NCI-H128 (cell line): ENCODE measurements at regions not wholly inside any gene's neighbourhood (a gene's known extent, or its start where the extent isn't known, plus 50 kb on each side); places are given as distances from the start of the nearest gene placed in this dataset.

Experiments used
- DNase-seq: peaks from one replicate; lab custom pipeline; 2025; ENCODE audit not compliant: unreplicated experiment; lab: John Stamatoyannopoulos, UW

GRCh38 chr3:66744521-66744920 is 243.7 kb upstream of the LRIG1 start:
- no peak for DNase-seq

DNA sequence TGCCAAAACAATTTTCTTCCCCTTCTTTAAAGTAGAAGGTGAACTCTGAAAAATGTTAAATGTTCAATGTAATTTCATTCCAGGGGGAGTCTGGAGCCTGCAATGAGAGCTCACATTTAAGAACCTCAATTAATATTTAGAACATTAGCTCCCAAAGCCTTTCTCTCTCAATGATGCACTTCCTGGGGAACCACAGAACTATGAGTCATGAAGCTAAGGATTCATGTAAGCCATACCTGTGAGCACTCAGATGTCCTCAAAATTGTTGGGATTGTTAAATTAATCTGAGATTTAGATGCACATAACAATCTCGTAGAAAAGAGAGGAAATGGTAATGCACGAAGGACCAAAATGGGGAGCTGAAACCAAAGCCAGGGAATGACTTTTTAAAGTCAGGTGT is 244.2 kb upstream of the LRIG1 start:
- no peak for DNase-seq

GRCh38 chr3:66747261-66747660 is 246.4 kb upstream of the LRIG1 start:
- no peak for DNase-seq

GRCh38 chr3:66747696-66748095 is 246.9 kb upstream of the LRIG1 start:
- DNase-seq: no peak

DNA sequence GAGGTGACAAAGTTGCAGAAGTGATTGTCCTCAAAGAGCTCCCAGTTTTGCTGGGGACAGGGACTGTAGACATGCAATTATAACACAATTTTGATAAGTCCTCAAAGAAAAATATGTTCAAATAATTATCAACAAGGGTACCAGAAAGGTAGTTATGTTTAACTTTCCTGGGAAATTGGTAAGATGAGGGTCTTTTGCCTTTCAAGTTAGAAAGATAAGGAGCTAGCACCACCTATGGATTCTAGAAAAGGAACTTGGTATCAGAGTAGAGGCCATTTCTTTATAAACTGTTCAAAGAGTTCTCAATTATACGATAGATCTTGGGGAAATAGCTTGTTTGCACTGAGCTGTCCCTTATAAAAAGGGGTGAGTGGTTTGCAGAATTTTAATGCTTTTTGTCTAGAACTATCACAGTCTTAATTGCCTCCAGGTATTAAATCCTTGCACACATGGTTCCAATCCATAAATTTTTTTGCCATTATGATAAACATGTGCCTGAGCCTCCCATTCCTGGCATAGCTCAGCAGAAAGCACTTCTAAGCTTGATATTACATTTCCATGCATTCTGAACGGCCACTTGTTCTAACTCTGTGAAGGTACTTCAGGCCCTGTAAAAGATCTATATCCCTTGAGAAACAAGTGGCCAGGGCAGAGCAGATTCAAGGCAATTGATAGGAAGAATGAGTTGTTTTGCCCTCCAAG is 247.5 kb upstream of the LRIG1 start:
- DNase-seq: no peak

DNA sequence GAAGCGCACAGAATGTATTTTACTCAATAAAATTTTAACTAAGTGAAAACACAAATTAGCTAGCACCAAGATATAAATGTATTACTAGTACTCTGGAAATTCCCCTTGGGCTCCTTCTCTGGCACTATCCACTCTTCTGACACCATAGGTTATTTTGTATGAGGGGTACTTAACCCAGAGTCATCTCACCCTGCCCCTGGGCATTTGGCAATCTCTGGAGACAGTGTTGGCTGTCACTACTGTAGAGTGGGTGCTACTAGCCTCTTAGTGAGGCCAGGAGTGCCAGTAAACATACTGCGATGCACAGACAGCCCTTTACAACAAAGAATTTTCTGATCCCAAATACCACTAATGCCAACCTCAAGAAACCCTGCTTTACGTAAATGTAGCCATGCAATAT is 246.3 kb upstream of the KBTBD8 start:
- DNase-seq: no peak

DNA sequence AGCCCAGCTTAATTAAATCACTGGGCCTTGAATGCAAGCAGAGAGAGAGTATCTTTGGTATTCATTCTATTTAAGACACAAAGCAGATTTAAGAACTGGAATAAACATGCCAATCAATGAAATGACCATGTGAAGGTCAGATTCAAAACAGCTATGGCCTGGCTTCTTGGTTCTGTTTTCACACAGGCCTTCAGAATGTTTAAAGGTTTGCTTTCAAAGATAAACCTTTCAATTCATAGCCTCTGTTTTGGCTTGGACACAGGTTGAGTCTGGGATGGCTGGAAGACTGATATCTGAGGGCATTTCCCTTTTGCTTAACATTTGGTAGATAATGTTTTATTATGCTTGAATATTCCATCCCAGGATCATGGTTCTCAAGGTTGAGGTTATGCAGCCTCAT is 244.4 kb upstream of the KBTBD8 start:
- DNase-seq: no peak

- no peak for DNase-seq
Observed at GRCh38 chr3:66754613-66755012, 243.5 kb upstream of the KBTBD8 start.

GRCh38 chr3:66755924-66756323 is 242.2 kb upstream of the KBTBD8 start:
- no peak for DNase-seq

DNA sequence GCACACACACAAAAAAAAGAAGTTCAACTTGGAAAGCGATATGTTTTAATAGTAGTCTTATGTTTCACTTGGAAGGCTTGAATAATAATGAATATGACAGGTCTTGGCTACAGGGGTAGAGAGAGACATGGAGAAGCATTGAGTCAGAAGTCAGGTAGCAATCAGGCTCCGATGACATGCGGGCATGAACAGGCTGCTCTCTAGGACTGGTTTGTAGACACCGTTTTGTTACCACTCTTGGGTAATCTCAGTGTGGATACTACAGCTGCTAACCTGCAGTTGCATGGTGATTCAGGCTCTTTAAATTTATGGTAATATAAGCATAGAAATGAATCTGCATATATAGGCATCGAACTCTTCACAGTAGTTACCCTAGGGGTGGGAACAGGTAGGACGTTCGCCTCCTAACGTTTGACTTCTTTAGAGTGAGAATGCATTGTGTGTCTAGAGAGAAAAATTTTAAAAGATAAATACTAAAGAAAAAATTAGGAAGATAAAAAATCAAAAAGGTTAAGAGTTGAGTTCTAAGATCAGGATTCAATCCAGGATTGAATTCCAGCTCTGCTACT is 241.6 kb upstream of the KBTBD8 start:
- DNase-seq: no peak

- DNase-seq: no peak
Observed at GRCh38 chr3:66761093-66761780, 236.9 kb upstream of the KBTBD8 start.

- no peak for DNase-seq
Observed at GRCh38 chr3:66762916-66763693, 235.0 kb upstream of the KBTBD8 start.

GRCh38 chr3:66778107-66778506 is 220.0 kb upstream of the KBTBD8 start:
- no peak for DNase-seq

DNA sequence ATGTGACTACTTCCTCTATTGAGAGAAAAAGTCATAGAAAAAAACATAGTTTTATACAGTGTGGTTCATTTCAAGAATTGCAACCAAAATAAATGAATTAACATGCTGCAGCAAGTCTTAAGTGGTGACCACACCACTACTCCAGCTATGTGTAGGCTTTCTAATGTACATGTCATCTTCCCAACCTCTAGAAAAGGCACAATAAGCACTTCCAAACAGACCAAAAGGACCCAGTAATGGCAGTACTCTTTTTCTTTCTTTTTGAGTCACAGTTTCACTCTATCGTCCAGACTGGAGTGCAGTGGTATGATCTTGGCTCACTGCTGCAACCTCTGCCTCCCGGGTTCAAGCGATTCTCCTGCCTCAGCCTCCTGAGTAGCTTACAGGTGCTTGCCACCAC is 219.3 kb upstream of the KBTBD8 start:
- DNase-seq: no peak

DNA sequence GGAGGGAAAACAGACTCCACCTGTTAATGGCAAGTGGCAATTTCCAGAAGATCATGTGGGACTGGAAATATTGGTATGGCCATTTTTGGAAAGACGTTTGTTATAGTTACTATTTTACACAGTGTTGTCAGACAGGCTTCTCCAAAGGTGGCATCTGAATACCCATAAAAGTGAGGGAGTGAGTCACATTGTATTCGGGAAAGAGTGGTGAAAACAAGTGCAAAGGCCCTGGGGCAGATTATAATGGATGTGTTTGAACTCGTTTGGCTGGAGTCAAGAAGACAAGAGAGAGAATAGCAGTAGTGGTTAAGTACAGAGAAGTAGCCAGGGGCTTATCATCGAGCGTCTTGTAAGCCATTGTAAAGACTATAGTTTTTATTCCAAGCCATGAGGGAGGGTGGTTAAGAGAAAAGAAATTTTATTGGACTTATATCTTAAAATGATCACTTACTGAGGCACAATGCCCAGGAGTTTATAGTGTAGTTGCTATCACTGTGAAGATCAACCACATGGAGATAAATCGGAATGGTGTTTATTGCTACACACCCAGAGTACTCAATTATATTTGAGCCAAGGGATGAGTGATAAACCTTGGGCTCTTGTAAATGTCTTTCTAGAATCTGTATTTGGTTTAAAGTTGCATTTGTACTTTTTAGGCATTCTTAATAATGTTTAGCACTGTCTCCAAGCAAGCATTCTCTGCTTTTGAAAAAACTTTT is 212.8 kb upstream of the KBTBD8 start:
- no peak for DNase-seq

DNA sequence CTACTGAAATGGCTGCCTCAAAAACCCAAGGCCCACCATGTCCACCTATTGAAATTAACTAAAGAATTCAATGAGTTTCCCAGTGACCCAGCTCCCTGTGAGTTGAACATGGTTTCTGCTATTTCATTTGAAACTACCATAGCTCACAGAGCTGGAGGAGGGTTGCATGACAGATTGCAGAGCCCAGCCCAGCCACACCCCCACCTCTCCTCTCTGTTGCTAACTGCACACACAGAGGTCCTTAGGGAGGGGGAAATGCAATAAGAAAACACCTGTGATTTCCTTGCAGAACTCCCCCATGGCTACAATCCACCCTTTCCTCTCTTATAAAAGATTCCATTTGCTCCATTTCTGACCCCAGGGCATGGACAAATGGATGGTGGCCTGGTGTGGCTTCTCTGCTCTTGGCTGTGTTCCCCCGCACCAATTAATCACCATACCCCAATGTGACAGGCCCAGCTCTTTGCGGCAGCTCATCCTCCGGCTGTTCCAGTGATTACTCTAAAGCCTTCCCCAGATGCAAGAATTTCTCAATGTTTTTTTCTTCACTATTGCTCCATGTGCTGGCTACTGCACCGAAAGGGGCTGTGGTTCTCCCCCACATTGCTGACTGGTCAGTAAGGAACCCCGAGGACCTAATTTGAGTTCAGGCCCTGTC is 208.4 kb upstream of the KBTBD8 start:
- DNase-seq: no peak

DNA sequence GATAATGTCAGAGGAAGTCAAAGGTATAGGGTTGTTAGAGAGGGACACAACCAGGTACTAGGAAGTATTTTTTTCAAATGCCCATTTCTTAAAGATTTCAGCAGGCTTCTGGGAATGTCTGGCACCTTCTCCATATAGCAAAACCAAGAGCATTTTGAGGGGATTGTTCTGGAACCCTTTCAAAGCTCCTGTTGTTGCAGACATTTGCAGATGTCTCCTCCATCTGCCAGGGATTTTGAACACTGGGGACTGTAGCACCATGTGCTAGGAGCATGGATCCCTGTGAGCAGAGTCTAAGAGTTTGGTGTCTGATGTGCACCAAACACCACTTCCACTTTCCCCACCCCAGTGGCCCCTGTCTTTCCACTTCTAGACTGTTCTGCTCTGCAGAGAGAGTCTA is 206.0 kb upstream of the KBTBD8 start:
- DNase-seq: no peak

DNA sequence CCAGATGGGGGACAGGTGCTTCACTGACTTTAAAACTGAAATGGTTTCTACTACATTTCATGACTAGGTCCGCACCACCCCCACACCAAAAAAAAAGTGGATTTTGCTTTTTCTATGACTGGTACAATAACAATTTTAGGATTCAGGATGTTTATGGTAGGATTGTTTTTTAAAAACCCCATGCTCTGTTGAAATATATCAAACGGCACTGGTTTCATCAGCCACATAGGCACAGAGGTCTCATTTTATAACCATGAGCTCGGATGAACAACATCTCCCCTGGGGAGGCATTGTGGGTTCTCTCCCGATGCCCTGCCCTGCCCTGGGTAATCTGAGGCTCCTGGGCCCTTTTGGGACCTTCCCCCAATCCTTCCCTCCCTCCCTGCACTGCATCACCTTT is 202.7 kb upstream of the KBTBD8 start:
- DNase-seq: no peak

- no peak for DNase-seq
Observed at GRCh38 chr3:66796343-66796742, 201.8 kb upstream of the KBTBD8 start.

GRCh38 chr3:66797889-66798560 is 200.1 kb upstream of the KBTBD8 start:
- no peak for DNase-seq
